ENCODE measurements at regions not wholly inside any gene's neighbourhood (a gene's known extent, or its start where the extent isn't known, plus 50 kb on each side); places are given as distances from the start of the nearest gene placed in this dataset.

GRCh38 chr5:67465537-67466207, 269.1 kb upstream of the CD180 start:
- TF ChIP-seq CTCF (IDR thresholded peaks at IDR 0.05) (no peak), POLR2A (IDR thresholded peaks at IDR 0.05) (no peak), EP300 (IDR thresholded peaks at IDR 0.05) (no peak)

Data from tibial nerve (tissue), 4 donors.